ENCODE measurements at regions not wholly inside any gene's neighbourhood (a gene's known extent, or its start where the extent isn't known, plus 50 kb on each side); places are given as distances from the start of the nearest gene placed in this dataset.

DNA sequence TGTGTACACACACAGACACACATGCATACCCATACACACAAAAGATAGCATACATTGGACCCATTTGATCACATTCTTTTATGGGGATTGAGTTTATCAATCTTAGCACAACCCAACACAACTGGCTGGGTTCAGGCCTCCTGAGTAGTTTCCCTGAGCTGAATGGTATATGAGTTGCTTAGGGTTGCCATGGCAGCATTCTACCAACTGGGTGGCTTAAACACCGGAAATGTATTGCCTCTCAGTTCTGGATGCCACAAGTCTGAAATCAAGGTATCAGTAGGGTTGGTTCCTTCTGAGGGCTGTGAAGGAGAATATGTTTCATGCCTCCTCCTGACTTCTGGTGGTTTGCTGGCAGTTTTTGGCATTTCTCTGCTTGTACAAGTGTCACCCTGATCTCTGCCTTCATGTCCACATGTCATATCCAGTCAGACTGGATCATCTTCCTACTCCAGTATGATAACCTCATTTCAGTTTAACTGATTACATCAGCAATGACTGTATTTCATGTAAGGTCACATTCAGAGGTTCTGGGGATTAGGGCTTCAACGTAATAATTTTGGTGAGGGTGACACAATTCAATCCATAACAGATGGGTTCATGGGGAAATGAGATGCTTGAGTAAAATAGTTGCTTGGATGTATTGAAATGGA, 212.7 kb downstream of the KCNE4 start:
- 6% methylated on average over 2 of the region's 2 CpGs for WGBS (ENCODE audit: low lambda C conversion rate)
- FAIRE-seq: no peak
- Histone ChIP-seq H3K9ac (ENCODE audit: insufficient read depth, low read depth, low read length) (no peak overlapping the region), H3K4me1 (ENCODE audit: insufficient read depth, low read length) (no peaks in the 10 kb centered on the region), H2AFZ (ENCODE audit: low read length) (no peak overlapping the region), H3K4me2 (ENCODE audit: low read depth, low read length) (no peak overlapping the region), H3K79me2 (ENCODE audit: insufficient read depth, low read length) (no peaks in the 10 kb centered on the region), H3K27me3 (ENCODE audit: control insufficient read depth in 1 of 2, insufficient read depth in 2 of 2, low read length in 2 of 2) (no peaks in the 10 kb centered on the region), H4K20me1 (ENCODE audit: insufficient read depth, low read length) (no peaks in the 10 kb centered on the region), H3K4me3 (replicated peaks in 1 of 3; ENCODE audit: insufficient read depth in 1 of 3, low read depth in 2 of 3, low read length in 3 of 3) (no peak overlapping the region), H3K9me3 (ENCODE audit: low read length) (no peaks in the 10 kb centered on the region), H3K36me3 (replicated peaks in 1 of 2; ENCODE audit: control insufficient read depth in 1 of 2, insufficient read depth in 2 of 2, low read length in 2 of 2) (no peaks in the 10 kb centered on the region), H3K27ac (ENCODE audit: extremely low read length, insufficient read depth, low read length) (no peak overlapping the region)
- ATAC-seq: no peak
- no peak for DNase-seq (ENCODE audit: low spot score)
- BruUV-seq (replicated peaks): no TSS peak
- TF ChIP-seq HHEX (CRISPR knock-in tag; IDR thresholded peaks at IDR 0.05): no peak
- TF ChIP-seq HOXA7 (CRISPR knock-in tag; IDR thresholded peaks at IDR 0.05): no peak
- TF ChIP-seq, protein P1, sequence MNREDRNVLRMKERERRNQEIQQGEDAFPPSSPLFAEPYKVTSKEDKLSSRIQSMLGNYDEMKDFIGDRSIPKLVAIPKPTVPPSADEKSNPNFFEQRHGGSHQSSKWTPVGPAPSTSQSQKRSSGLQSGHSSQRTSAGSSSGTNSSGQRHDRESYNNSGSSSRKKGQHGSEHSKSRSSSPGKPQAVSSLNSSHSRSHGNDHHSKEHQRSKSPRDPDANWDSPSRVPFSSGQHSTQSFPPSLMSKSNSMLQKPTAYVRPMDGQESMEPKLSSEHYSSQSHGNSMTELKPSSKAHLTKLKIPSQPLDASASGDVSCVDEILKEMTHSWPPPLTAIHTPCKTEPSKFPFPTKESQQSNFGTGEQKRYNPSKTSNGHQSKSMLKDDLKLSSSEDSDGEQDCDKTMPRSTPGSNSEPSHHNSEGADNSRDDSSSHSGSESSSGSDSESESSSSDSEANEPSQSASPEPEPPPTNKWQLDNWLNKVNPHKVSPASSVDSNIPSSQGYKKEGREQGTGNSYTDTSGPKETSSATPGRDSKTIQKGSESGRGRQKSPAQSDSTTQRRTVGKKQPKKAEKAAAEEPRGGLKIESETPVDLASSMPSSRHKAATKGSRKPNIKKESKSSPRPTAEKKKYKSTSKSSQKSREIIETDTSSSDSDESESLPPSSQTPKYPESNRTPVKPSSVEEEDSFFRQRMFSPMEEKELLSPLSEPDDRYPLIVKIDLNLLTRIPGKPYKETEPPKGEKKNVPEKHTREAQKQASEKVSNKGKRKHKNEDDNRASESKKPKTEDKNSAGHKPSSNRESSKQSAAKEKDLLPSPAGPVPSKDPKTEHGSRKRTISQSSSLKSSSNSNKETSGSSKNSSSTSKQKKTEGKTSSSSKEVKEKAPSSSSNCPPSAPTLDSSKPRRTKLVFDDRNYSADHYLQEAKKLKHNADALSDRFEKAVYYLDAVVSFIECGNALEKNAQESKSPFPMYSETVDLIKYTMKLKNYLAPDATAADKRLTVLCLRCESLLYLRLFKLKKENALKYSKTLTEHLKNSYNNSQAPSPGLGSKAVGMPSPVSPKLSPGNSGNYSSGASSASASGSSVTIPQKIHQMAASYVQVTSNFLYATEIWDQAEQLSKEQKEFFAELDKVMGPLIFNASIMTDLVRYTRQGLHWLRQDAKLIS (CRISPR knock-in tag; IDR thresholded peaks at IDR 0.05): no peak
- no peak for TF ChIP-seq ZNF451 (CRISPR knock-in tag; IDR thresholded peaks at IDR 0.05)
- no peak for TF ChIP-seq ZNF713 (CRISPR knock-in tag; IDR thresholded peaks at IDR 0.05)
- TF ChIP-seq GFI1 (CRISPR knock-in tag; IDR thresholded peaks at IDR 0.05; ENCODE audit: borderline replicate concordance): no peak
- TF ChIP-seq, protein P2, sequence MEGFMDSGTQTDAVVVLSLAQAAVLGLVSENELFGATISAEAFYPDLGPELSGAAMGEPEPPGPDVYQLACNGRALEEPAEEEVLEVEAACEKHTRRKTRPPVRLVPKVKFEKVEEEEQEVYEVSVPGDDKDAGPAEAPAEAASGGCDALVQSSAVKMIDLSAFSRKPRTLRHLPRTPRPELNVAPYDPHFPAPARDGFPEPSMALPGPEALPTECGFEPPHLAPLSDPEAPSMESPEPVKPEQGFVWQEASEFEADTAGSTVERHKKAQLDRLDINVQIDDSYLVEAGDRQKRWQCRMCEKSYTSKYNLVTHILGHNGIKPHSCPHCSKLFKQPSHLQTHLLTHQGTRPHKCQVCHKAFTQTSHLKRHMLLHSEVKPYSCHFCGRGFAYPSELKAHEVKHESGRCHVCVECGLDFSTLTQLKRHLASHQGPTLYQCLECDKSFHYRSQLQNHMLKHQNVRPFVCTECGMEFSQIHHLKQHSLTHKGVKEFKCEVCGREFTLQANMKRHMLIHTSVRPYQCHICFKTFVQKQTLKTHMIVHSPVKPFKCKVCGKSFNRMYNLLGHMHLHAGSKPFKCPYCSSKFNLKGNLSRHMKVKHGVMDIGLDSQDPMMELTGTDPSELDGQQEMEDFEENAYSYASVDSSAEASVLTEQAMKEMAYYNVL (CRISPR knock-in tag; IDR thresholded peaks at IDR 0.05; ENCODE audit: borderline replicate concordance): no peak
- TF ChIP-seq, protein P3, sequence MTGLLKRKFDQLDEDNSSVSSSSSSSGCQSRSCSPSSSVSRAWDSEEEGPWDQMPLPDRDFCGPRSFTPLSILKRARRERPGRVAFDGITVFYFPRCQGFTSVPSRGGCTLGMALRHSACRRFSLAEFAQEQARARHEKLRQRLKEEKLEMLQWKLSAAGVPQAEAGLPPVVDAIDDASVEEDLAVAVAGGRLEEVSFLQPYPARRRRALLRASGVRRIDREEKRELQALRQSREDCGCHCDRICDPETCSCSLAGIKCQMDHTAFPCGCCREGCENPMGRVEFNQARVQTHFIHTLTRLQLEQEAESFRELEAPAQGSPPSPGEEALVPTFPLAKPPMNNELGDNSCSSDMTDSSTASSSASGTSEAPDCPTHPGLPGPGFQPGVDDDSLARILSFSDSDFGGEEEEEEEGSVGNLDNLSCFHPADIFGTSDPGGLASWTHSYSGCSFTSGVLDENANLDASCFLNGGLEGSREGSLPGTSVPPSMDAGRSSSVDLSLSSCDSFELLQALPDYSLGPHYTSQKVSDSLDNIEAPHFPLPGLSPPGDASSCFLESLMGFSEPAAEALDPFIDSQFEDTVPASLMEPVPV (CRISPR knock-in tag; IDR thresholded peaks at IDR 0.05): no peak
- no peak for TF ChIP-seq FOXC1 (CRISPR knock-in tag; IDR thresholded peaks at IDR 0.05; ENCODE audit: borderline replicate concordance)
- TF ChIP-seq TEF (CRISPR knock-in tag; IDR thresholded peaks at IDR 0.05): no peak
- ChIA-PET POLR2A (no interaction called here), CTCF (ENCODE audit: low intra/inter-chr PET ratio, low total read pairs) (no interaction called here)
- in situ Hi-C loops (cut with HindIII; ENCODE audit: extremely low pct_ligation_motif_present, low pct_unique_long_range_greater_than_20kb): no loop called here
- intact Hi-C loops (cut with micrococcal nuclease; ENCODE audit: unreplicated experiment): no loop called here

Measured in HepG2 (cell line).